HepG2 (cell line): ENCODE measurements at regions not wholly inside any gene's neighbourhood (a gene's known extent, or its start where the extent isn't known, plus 50 kb on each side); places are given as distances from the start of the nearest gene placed in this dataset.

Experiments used
- ATAC-seq: fragments of 200-7000 bp; cut with Tn5 transposase; 3 replicates; pipeline ENCODE4 v1.9.1; 2020; ENCODE audit warnings: mild to moderate bottlenecking, moderate library complexity
- BruUV-seq: library from RNA; stranded (reverse); fragments of 400-500 nt; replicated peaks from 2 replicates; lab custom pipeline; 2021; lab: Mats Ljungman, UMichigan
- CTCF ChIA-PET: fragments of 300-600 bp; formaldehyde crosslinking; extraction: SDS; loops from one replicate; lab custom pipeline; 2021; ENCODE audit warnings: low total read pairs, inconsistent platforms, low intra/inter-chr PET ratio; lab: Yijun Ruan, JAX
- POLR2A ChIA-PET: fragments of 350-600 bp; sonication (Branson Sonifier 250); formaldehyde crosslinking; loops from one replicate; lab custom pipeline; 2020; ENCODE audit warnings: antibody characterized with exemption, inconsistent platforms; lab: Yijun Ruan, JAX
- DNase-seq: peaks from one replicate; pipeline ENCODE4 v3.0.0-alpha.2; 2015; ENCODE audit warnings: low spot score
- FAIRE-seq: peaks from 3 replicates; lab custom pipeline; 2011; peaks lifted over from hg19 to GRCh38; lab: Jason Lieb, UNC
- H2AFZ ChIP-seq: one replicate; pipeline ENCODE4 v1.6.1; 2011; ENCODE audit warnings: low read length, inconsistent platforms
- H3K27ac ChIP-seq: fragments of 300-600 bp; 3 replicates; pipeline ENCODE4 v1.8.0; 2011; ENCODE audit warnings: mixed run types, mild to moderate bottlenecking, mixed read lengths, low read length, inconsistent platforms; ENCODE audit not compliant: insufficient read depth; ENCODE audit errors: extremely low read length
- H3K27me3 ChIP-seq, 2 experiments: fragments of 200-600 bp in 1 of 2; 2 replicates in 1 of 2; 3 replicates in 1 of 2; pipeline versions ENCODE4 v1.6.0 to v1.8.0; 2011; ENCODE audit warnings: low read length in 2 of 2, mild to moderate bottlenecking in 2 of 2, moderate library complexity in 2 of 2, inconsistent platforms in 1 of 2; ENCODE audit not compliant: insufficient read depth in 2 of 2, control insufficient read depth in 1 of 2
- H3K36me3 ChIP-seq, 2 experiments: fragments of 200-600 bp in 1 of 2; replicated peaks in 1 of 2; 2 replicates in 1 of 2; 3 replicates in 1 of 2; pipeline versions ENCODE4 v1.5.1 to v1.8.0; 2011; ENCODE audit warnings: low read length in 2 of 2, inconsistent platforms in 1 of 2; ENCODE audit not compliant: insufficient read depth in 2 of 2, control insufficient read depth in 1 of 2
- H3K4me1 ChIP-seq: 2 replicates; pipeline ENCODE4 v1.5.1; 2012; ENCODE audit warnings: low read length, inconsistent platforms; ENCODE audit not compliant: insufficient read depth
- H3K4me2 ChIP-seq: 2 replicates; pipeline ENCODE4 v1.6.0; 2011; ENCODE audit warnings: low read depth, low read length, inconsistent platforms
- H3K4me3 ChIP-seq, 3 experiments: fragments of 200-600 bp in 1 of 3; sonication (generic), shearing (Covaris generic) in 1 of 3; replicated peaks in 1 of 3; 2 replicates each; pipeline ENCODE4 v1.5.1; 2011 to 2016; ENCODE audit warnings: low read length in 3 of 3, inconsistent platforms in 2 of 3, low read depth in 2 of 3, mild to moderate bottlenecking in 2 of 3, control low read depth in 1 of 3, mixed read lengths in 1 of 3; ENCODE audit not compliant: insufficient read depth in 1 of 3
- H3K79me2 ChIP-seq: one replicate; pipeline ENCODE4 v1.6.1; 2011; ENCODE audit warnings: low read length, inconsistent platforms; ENCODE audit not compliant: insufficient read depth
- H3K9ac ChIP-seq: 2 replicates; pipeline ENCODE4 v1.6.0; 2011; ENCODE audit warnings: mild to moderate bottlenecking, low read depth, low read length, inconsistent platforms; ENCODE audit not compliant: insufficient read depth
- H3K9me3 ChIP-seq: 2 replicates; pipeline ENCODE4 v1.5.1; 2012; ENCODE audit warnings: mild to moderate bottlenecking, low read length
- H4K20me1 ChIP-seq: 2 replicates; pipeline ENCODE4 v1.6.0; 2011; ENCODE audit warnings: inconsistent platforms, mild to moderate bottlenecking, low read length, moderate library complexity; ENCODE audit not compliant: insufficient read depth
- EP300 ChIP-seq, 3 experiments: sonication (generic) in 1 of 3; formaldehyde crosslinking in 1 of 3; IDR thresholded peaks; 2 replicates each; pipeline versions ENCODE4 v1.5.1 to v1.6.1; 2011 to 2020; ENCODE audit warnings: low read depth in 2 of 3, low read length in 2 of 3, borderline replicate concordance in 1 of 3, improper control_type of control experiment in 1 of 3, mild to moderate bottlenecking in 1 of 3, missing genetic modification reagents in 1 of 3, moderate library complexity in 1 of 3
- RORA ChIP-seq: sonication (generic); formaldehyde crosslinking; IDR thresholded peaks from 2 replicates; pipeline ENCODE4 v1.5.0; 2020; ENCODE audit warnings: mild to moderate bottlenecking, missing genetic modification reagents, moderate library complexity
- ZNF225 ChIP-seq: sonication (generic); formaldehyde crosslinking; IDR thresholded peaks from 2 replicates; pipeline ENCODE4 v1.4.0; 2020; ENCODE audit warnings: mild to moderate bottlenecking, missing genetic modification reagents
- ZNF337 ChIP-seq: sonication (generic); formaldehyde crosslinking; IDR thresholded peaks from 2 replicates; pipeline ENCODE4 v1.5.1; 2020; ENCODE audit warnings: missing genetic modification reagents, low read depth, mild to moderate bottlenecking, borderline replicate concordance
- WGBS: methylation state at CpG from one replicate; pipeline ENCODE4 v1.1.6; 2017; ENCODE audit warnings: low lambda C conversion rate; 5-methylcytosine and 5-hydroxymethylcytosine counted together
- in situ Hi-C: cut with HindIII; loops from 2 replicates; pipeline ENCODE4 v1.10.0; 2017; ENCODE audit warnings: low pct_unique_long_range_greater_than_20kb; ENCODE audit not compliant: extremely low pct_ligation_motif_present
- intact Hi-C: fragments of 100-400 bp; cut with micrococcal nuclease; formaldehyde crosslinking; loops from one replicate; pipeline ENCODE4 v1.10.0; 2022; ENCODE audit not compliant: unreplicated experiment
- TF ChIP-seq, protein P1 (sequence below): sonication (generic); formaldehyde crosslinking; IDR thresholded peaks from 2 replicates; pipeline ENCODE4 v1.4.0; 2020; ENCODE audit warnings: mild to moderate bottlenecking, missing genetic modification reagents

DNA sequence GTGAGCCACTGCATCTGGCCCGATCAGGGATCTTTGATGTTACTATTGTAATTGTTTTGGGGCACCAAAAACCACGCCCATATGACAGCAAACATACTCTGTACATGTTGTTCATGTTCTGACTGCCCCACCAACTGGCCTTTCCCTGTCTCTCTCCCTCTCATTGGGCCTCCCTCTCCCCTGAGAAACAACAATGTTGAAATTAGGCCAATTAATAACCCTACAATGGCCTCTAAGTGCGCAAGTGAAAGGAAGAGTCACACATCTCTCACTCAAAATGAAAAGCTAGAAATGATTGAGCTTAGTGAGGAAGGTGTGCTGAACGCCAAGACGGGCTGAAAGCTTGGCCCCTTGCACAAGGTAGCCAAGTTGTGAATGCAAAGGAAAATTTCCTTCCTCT lies 50.3 kb upstream of the SDK1 start:
- intact Hi-C loops = no loop called here
- 46% methylated on average over 5 of the region's 5 CpGs for WGBS
- in situ Hi-C loops = no loop called here
- H3K9me3 ChIP-seq = peaks cover 12% of the 10 kb centered on the region
- H3K4me2 ChIP-seq = no peak overlapping the region
- POLR2A ChIA-PET = no interaction called here
- H2AFZ ChIP-seq = no peak overlapping the region
- no peak overlapping the region for H3K27ac ChIP-seq
- no TSS peak for BruUV-seq
- no peaks in the 10 kb centered on the region for H3K79me2 ChIP-seq
- CTCF ChIA-PET = no interaction called here
- ATAC-seq (no peak), DNase-seq (no peak), FAIRE-seq (no peak)
- no peaks in the 10 kb centered on the region for H3K27me3 ChIP-seq
- no peaks in the 10 kb centered on the region for H3K36me3 ChIP-seq
- H4K20me1 ChIP-seq = no peaks in the 10 kb centered on the region
- H3K4me1 ChIP-seq = no peaks in the 10 kb centered on the region
- TF ChIP-seq, protein P1, sequence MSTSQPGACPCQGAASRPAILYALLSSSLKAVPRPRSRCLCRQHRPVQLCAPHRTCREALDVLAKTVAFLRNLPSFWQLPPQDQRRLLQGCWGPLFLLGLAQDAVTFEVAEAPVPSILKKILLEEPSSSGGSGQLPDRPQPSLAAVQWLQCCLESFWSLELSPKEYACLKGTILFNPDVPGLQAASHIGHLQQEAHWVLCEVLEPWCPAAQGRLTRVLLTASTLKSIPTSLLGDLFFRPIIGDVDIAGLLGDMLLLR (CRISPR knock-in tag) = no peak
- no peak for TF ChIP-seq ZNF225
- no peak for TF ChIP-seq ZNF337 (CRISPR knock-in tag)
- no peak for TF ChIP-seq RORA (CRISPR knock-in tag)
- TF ChIP-seq EP300 (IDR thresholded peaks at IDR 0.05; ENCODE audit: low read depth in 2 of 2, low read length in 2 of 2) = no peak
- TF ChIP-seq EP300 (CRISPR knock-in tag; IDR thresholded peaks at IDR 0.05; ENCODE audit: borderline replicate concordance) = no peak
- H3K9ac ChIP-seq = no peak overlapping the region
- no peak overlapping the region for H3K4me3 ChIP-seq
